ENCODE measurements at regions not wholly inside any gene's neighbourhood (a gene's known extent, or its start where the extent isn't known, plus 50 kb on each side); places are given as distances from the start of the nearest gene placed in this dataset.

- Histone ChIP-seq H3K4me1 (ENCODE audit: insufficient read depth) (peaks cover 62% of the 10 kb centered on the region), H2AFZ (no peak overlapping the region), H3K79me2 (ENCODE audit: insufficient read depth) (no peaks in the 10 kb centered on the region), H3K36me3 (ENCODE audit: low read depth) (no peaks in the 10 kb centered on the region), H4K20me1 (ENCODE audit: insufficient read depth) (no peaks in the 10 kb centered on the region), H3K4me2 (ENCODE audit: unreplicated experiment) (no peak overlapping the region), H3K9me2 (ENCODE audit: insufficient read depth) (no peaks in the 10 kb centered on the region), H3K9me3 (ENCODE audit: low read depth) (no peaks in the 10 kb centered on the region), H3F3A (ENCODE audit: insufficient read depth) (peaks cover 53% of the 10 kb centered on the region), H3K9ac (no peak overlapping the region), H3K27ac (peak overlapping the region; percentile 86), H3K4me3 (no peak overlapping the region), H3K27me3 (replicated peaks; ENCODE audit: insufficient read depth) (no peaks in the 10 kb centered on the region)
- in situ Hi-C loops (cut with MboI) = no loop called here
- TF ChIP-seq EZH2phosphoT487 (IDR thresholded peaks at IDR 0.05; ENCODE audit: insufficient read depth, low read depth) (no peak), EZH2 (IDR thresholded peaks at IDR 0.05; ENCODE audit: insufficient read depth, poor library complexity, severe bottlenecking) (no peak)
- peak; percentile 72 for DNase-seq
- 39 to 40% methylated on average over 6 of the region's 6 CpGs for WGBS, 2 experiments (ENCODE audit: low coverage in 1 of 2, low lambda C conversion rate in 2 of 2, missing lambda C conversion rate in 2 of 2)
Measured at GRCh38 chr11:121889186-121889585, 226.8 kb downstream of the BLID start.

- WGBS, 2 experiments (ENCODE audit: low coverage in 1 of 2, low lambda C conversion rate in 2 of 2, missing lambda C conversion rate in 2 of 2) = 97% methylated on average over 4 of the region's 4 CpGs
Measured at GRCh38 chr11:121887976-121888557, 227.9 kb downstream of the BLID start.

GRCh38 chr11:121887569-121887968 is 228.4 kb downstream of the BLID start:
- TF ChIP-seq EZH2phosphoT487 (IDR thresholded peaks at IDR 0.05; ENCODE audit: insufficient read depth, low read depth) (no peak), EZH2 (IDR thresholded peaks at IDR 0.05; ENCODE audit: insufficient read depth, poor library complexity, severe bottlenecking) (no peak)
- in situ Hi-C loops (cut with MboI) = no loop called here

More at GRCh38 chr11:121887976-121888557, 227.9 kb downstream of the BLID start:
- peaks cover 42% of the 10 kb centered on the region for H3F3A ChIP-seq (ENCODE audit: insufficient read depth)
- H3K27ac ChIP-seq = no peak overlapping the region
- H3K4me3 ChIP-seq = no peak overlapping the region
- H2AFZ ChIP-seq = no peak overlapping the region
- in situ Hi-C loops (cut with MboI) = no loop called here
- no peaks in the 10 kb centered on the region for H3K36me3 ChIP-seq (ENCODE audit: low read depth)
- no peak for DNase-seq
- H3K9me3 ChIP-seq (ENCODE audit: low read depth) = no peaks in the 10 kb centered on the region
- no peak overlapping the region for H3K4me2 ChIP-seq (ENCODE audit: unreplicated experiment)
- H3K9me2 ChIP-seq (ENCODE audit: insufficient read depth) = no peaks in the 10 kb centered on the region
- H3K9ac ChIP-seq = no peak overlapping the region
- H3K79me2 ChIP-seq (ENCODE audit: insufficient read depth) = no peaks in the 10 kb centered on the region
- H3K4me1 ChIP-seq (ENCODE audit: insufficient read depth) = peaks cover 51% of the 10 kb centered on the region
- TF ChIP-seq EZH2phosphoT487 (IDR thresholded peaks at IDR 0.05; ENCODE audit: insufficient read depth, low read depth) = no peak
- TF ChIP-seq EZH2 (IDR thresholded peaks at IDR 0.05; ENCODE audit: insufficient read depth, poor library complexity, severe bottlenecking) = no peak
- H3K27me3 ChIP-seq (replicated peaks; ENCODE audit: insufficient read depth) = no peaks in the 10 kb centered on the region
- H4K20me1 ChIP-seq (ENCODE audit: insufficient read depth) = no peaks in the 10 kb centered on the region

GRCh38 chr11:121886996-121887395 is 229.0 kb downstream of the BLID start:
- Histone ChIP-seq H3K4me1 (ENCODE audit: insufficient read depth) (peaks cover 46% of the 10 kb centered on the region), H3K4me2 (ENCODE audit: unreplicated experiment) (no peak overlapping the region), H3K4me3 (no peak overlapping the region), H4K20me1 (ENCODE audit: insufficient read depth) (no peaks in the 10 kb centered on the region), H3K27ac (no peak overlapping the region), H3K27me3 (replicated peaks; ENCODE audit: insufficient read depth) (no peaks in the 10 kb centered on the region), H3K36me3 (ENCODE audit: low read depth) (no peaks in the 10 kb centered on the region), H3F3A (ENCODE audit: insufficient read depth) (peaks cover 35% of the 10 kb centered on the region), H2AFZ (no peak overlapping the region), H3K9ac (no peak overlapping the region), H3K9me2 (ENCODE audit: insufficient read depth) (no peaks in the 10 kb centered on the region), H3K9me3 (ENCODE audit: low read depth) (no peaks in the 10 kb centered on the region), H3K79me2 (ENCODE audit: insufficient read depth) (no peaks in the 10 kb centered on the region)
- no peak for TF ChIP-seq EZH2phosphoT487 (IDR thresholded peaks at IDR 0.05; ENCODE audit: insufficient read depth, low read depth)
- TF ChIP-seq EZH2 (IDR thresholded peaks at IDR 0.05; ENCODE audit: insufficient read depth, poor library complexity, severe bottlenecking) = no peak
- no peak for DNase-seq
- in situ Hi-C loops (cut with MboI) = no loop called here
- 96% methylated on average over 2 of the region's 2 CpGs for WGBS, 2 experiments (ENCODE audit: low coverage in 1 of 2, low lambda C conversion rate in 2 of 2, missing lambda C conversion rate in 2 of 2)

More at GRCh38 chr11:121887569-121887968, 228.4 kb downstream of the BLID start:
- Histone ChIP-seq H3K4me1 (ENCODE audit: insufficient read depth) (peaks cover 46% of the 10 kb centered on the region), H3K79me2 (ENCODE audit: insufficient read depth) (no peaks in the 10 kb centered on the region), H4K20me1 (ENCODE audit: insufficient read depth) (no peaks in the 10 kb centered on the region), H3K27me3 (replicated peaks; ENCODE audit: insufficient read depth) (no peaks in the 10 kb centered on the region), H3K4me3 (no peak overlapping the region), H3K9me3 (ENCODE audit: low read depth) (no peaks in the 10 kb centered on the region), H3K9me2 (ENCODE audit: insufficient read depth) (no peaks in the 10 kb centered on the region), H3F3A (ENCODE audit: insufficient read depth) (peaks cover 37% of the 10 kb centered on the region), H2AFZ (no peak overlapping the region), H3K36me3 (ENCODE audit: low read depth) (no peaks in the 10 kb centered on the region), H3K27ac (no peak overlapping the region), H3K4me2 (ENCODE audit: unreplicated experiment) (no peak overlapping the region), H3K9ac (no peak overlapping the region)
- 89 to 92% methylated on average over 3 of the region's 3 CpGs for WGBS, 2 experiments (ENCODE audit: low coverage in 1 of 2, low lambda C conversion rate in 2 of 2, missing lambda C conversion rate in 2 of 2)
- no peak for DNase-seq

All from GM23248 (cell line).